ENCODE measurements at regions not wholly inside any gene's neighbourhood (a gene's known extent, or its start where the extent isn't known, plus 50 kb on each side); places are given as distances from the start of the nearest gene placed in this dataset.
A peak's percentile ranks its signal among the peaks of the same experiment; 100 is the strongest.

DNA sequence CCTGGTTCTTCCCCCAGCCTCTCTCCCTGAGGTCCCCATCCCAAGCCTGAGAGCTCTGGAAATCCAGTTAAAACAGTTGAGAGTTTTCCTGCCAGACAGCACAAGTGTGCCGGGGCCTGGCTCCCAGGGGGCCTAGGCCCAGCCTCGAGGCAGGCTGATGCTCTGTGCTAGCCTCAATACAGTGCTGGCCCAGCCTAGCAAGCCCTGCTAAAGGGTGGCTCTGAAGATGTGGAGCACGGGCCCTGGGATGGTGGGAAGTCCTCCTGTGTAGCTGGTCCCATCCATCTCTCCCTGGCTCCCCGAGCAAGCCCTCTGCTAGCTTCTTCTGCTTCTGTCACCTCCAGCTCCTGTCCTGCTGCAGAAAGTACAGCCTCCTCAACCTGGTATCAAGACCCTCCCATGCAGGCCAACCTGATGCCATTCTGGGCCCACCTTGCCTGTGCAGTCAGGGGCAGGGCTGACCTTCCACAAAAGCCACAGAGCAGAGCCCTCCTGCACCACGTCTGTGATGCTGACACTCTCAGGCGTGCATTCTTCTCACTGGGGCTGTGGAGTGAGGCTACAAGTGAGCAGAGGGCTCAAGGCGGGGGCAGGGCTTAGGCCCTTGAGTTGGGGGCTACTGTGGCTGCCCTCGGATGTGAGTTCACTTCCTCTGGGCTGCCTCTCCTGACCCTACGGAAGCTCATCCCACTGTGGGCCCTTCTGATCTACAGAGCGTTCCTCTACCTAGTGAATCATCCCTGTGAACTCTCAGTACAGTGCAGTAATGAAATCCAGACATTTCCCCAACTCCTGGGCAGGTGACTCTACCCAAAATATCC lies 60.1 kb upstream of the LAPTM4A start:
- no peak for DNase-seq

DNA sequence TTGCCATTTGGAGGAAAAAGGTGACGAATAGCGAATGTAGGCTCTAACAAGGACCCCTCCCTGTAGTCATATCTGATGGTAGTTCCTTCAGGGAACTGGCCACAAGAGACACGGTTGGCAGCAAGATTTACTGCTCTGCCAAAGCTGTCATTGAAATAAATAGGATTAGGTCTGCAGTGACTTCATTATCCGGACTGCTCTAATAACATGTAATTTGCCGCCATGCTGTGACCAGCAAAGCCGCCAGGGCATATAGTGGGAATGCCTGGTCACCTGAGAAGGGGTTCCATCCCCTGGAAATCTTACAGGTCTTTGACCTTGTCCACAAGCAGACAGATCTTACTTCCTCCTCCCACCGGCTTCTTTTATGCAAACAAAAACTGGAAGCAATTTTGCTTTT lies 59.4 kb upstream of the LAPTM4A start:
- no peak for DNase-seq

DNA sequence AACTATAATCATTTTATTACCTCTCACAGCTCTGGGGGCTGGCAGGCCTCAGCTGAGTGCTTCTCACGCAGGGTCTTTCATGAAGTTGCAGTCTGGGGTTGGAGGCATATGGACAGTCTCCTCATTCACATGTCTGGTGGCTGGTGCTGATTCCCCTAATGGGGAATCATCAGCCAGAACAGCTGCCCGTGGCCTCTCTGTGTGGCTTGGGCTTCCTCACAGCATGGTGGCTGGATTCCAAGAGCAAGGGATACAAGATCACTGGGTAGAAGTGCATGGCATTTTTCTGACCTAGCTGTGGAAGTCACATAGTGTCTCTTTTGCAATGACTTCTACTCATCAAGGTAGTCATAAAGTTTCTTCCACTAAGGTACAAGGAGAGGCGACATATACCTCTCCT lies 59.0 kb upstream of the LAPTM4A start:
- DNase-seq: no peak

DNA sequence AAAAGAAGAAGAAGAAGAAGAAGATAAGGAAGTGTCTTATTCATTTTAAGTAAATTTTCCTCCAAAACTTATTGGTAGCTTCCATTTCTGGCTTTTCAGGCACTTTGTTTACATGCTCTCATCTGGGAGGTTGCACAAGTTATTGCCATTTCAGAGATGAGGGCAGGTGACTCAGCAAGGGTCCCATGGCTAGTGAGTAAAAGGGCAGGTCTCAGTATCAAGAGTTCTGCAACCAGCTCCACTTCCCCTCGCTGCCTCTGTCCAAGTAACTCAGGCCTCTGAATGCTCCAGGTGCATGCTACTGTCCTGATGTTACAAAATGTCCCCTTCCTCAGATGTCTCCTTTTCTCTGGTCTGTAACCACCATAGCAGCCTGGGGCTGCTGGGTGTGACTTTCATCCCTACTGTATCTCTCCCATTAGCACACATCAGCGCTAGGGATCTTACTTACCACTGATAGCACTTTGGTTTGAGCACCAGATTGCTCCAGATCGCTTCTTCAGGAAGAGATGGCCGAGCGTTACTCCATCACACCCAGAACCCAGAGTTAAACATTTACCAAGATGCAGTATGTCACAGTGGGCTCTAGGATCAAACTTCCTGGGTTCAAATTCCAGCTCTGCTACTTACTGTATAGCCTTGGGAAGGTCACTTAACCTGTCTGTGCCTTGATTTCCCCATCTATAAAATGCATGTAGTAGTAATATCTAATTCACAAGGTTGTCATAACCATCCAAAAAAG lies 57.4 kb upstream of the LAPTM4A start:
- no peak for DNase-seq

DNA sequence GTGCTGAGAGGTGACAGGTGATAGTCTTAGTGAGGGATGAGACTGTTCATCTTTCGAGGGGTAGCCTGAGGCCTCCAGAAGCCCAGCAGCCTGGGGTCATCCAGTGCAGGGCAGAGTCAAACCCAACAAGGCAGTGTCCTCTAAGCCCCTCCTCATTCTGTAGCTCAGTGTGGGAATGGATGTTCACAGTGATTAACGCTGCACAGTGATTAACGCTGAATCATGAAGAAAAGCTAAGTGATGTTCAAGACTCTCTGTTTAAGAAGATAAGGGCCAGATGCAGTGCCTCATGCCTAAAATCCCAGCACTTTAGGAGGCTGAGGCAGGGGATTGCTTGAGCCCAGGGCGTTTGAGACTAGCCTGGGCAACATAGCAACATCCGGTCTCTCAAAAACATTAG lies 56.3 kb upstream of the LAPTM4A start:
- no peak for DNase-seq

DNA sequence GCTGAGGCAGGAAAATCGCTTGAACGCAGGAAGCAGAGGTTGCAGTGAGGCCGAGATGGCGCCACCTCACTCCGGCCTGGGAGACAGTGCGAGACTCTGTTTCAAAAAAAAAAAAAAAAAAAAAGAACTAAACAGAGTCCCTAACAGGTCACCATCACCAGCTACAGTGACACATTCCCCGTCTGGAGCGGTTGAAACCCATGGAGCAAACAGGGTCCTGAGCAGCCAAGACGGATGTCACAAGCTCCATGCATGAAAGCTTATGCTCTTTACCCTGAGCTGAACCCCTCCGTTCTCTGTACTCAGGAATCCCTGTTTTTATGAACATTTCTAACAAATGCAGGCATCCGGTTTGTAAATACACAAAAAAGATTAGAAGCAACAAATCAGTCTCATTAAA lies 55.9 kb upstream of the LAPTM4A start:
- no peak for DNase-seq

DNA sequence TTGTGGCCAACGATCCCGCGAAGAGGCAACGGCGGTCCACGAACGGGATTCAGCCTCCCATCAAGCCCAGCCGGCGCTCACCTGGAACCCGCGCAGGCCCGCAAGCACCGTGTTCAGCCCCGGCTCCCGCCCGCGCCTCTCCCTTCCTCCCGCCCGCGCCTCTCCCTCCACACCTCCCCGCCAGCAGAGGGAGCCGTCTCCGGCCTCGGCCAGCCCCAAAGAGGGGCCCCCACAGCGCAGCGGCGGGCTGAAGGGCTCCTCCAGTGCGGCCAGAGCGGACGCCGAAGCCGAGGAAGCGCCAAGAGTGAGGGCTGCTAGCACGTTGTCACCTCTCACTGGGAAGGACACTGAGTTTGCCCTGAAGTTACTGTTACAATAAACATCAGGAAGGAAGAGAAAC lies 55.3 kb upstream of the LAPTM4A start:
- peak; percentile 35 for DNase-seq

DNA sequence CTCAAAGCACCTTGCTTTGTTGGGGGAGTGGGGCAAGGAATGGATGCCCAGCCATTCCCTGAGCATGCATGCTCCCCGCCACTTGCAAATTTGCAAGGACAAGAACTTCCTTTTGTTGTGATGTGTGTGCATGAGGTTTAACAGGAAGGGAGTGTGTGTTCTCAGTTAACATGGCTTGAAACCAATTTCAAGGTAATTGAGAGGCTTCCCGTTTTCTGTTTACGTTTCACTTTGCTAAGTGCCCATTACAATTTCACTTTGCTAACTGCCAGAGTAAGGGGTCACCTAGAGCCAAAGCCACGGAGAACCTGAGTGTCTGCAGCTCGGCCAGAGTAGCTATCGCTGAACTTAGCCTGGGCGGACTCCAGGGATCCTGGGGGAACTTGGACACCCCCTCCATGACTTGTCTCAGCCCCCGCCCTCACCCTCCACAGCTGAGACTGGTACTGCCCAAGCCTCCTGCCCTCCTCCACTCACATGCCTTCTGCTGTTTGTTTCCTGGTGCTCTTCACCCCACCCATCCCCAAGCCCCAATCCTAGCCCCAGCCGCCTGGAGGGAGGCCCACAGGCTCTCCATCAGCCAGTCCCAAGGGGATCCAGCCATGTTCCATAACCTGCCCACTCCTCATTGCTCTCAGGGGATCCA lies 53.6 kb upstream of the LAPTM4A start:
- DNase-seq: no peak

DNA sequence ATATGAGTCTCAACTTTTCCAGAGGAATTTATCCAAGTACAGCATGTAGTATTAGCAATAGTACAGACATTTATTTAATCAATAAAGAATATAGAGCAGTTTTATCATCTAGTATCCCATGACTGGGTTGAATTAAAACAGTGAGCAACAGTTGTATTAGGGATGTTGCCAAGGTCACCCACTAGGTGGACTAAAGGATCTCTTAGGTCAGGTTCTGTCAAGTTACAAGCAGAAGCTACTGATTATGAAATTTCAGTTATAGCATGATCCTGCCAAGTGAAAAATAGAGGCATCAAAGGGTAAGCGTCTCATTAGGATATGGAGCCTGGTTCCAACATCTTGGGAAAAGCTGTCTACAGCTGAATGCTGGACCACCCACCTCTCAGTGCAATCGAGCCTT lies 52.1 kb upstream of the LAPTM4A start:
- no peak for DNase-seq

Data from renal pelvis (tissue), 1 donor.